ENCODE measurements at regions not wholly inside any gene's neighbourhood (a gene's known extent, or its start where the extent isn't known, plus 50 kb on each side); places are given as distances from the start of the nearest gene placed in this dataset.
"Not testable (repeated sequence)": the region's sequence is repeated elsewhere in the genome, so short reads cannot be mapped to it uniquely, and the experiment has no call there.

GRCh38 chr3:16077146-16077545 is 97.3 kb upstream of the GALNT15 start:
- not testable (repeated sequence) for TF ChIP-seq POLR2A (IDR thresholded peaks at IDR 0.05)
- TF ChIP-seq, protein P1, sequence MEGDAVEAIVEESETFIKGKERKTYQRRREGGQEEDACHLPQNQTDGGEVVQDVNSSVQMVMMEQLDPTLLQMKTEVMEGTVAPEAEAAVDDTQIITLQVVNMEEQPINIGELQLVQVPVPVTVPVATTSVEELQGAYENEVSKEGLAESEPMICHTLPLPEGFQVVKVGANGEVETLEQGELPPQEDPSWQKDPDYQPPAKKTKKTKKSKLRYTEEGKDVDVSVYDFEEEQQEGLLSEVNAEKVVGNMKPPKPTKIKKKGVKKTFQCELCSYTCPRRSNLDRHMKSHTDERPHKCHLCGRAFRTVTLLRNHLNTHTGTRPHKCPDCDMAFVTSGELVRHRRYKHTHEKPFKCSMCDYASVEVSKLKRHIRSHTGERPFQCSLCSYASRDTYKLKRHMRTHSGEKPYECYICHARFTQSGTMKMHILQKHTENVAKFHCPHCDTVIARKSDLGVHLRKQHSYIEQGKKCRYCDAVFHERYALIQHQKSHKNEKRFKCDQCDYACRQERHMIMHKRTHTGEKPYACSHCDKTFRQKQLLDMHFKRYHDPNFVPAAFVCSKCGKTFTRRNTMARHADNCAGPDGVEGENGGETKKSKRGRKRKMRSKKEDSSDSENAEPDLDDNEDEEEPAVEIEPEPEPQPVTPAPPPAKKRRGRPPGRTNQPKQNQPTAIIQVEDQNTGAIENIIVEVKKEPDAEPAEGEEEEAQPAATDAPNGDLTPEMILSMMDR (IDR thresholded peaks at IDR 0.05): not testable (repeated sequence)
